HEK293T (cell line): ENCODE measurements at regions not wholly inside any gene's neighbourhood (a gene's known extent, or its start where the extent isn't known, plus 50 kb on each side); places are given as distances from the start of the nearest gene placed in this dataset.

Source experiments
- BHLHE40 ChIP-seq: fragments of 450-650 bp; IDR thresholded peaks from 2 replicates; pipeline ENCODE4 v1.6.1; 2016; ENCODE audit warnings: mild to moderate bottlenecking, moderate library complexity, borderline replicate concordance
- ELF4 ChIP-seq: fragments of 450-650 bp; IDR thresholded peaks from 2 replicates; pipeline ENCODE4 v1.6.1; 2017; ENCODE audit warnings: antibody characterized with exemption
- FOXA1 ChIP-seq: fragments of 450-650 bp; IDR thresholded peaks from 2 replicates; pipeline ENCODE4 v1.6.1; 2016; ENCODE audit warnings: mild to moderate bottlenecking
- FOXK2 ChIP-seq: fragments of 450-650 bp; IDR thresholded peaks from 2 replicates; pipeline ENCODE4 v1.6.1; 2016; ENCODE audit warnings: mild to moderate bottlenecking
- PKNOX1 ChIP-seq: fragments of 450-650 bp; IDR thresholded peaks from 2 replicates; pipeline ENCODE4 v1.6.1; 2016
- SUZ12 ChIP-seq: fragments of 450-650 bp; IDR thresholded peaks from 2 replicates; pipeline ENCODE4 v1.6.1; 2016; ENCODE audit warnings: mild to moderate bottlenecking
- TARDBP ChIP-seq: fragments of 450-650 bp; IDR thresholded peaks from 2 replicates; pipeline ENCODE4 v1.6.1; 2016

DNA sequence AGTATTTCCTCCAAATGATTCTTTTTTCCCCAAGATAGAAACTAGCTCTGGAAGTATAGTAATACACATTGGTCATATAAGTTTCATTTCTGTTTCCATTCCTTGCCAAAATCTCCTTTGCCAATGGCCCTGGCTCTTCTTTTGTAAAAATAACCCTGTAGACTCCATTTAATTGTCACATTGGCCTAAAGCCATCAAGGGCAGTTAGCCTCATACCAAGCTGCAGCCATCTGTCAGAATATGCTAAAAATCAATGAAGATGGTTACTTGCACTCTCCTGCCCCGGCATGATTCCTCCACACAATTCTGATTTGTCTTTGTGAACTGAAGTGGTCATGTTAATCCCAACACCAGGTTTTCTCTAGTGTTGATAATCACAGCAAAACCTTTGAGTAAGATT lies 380.5 kb downstream of the SH2D1A start:
- TF ChIP-seq FOXK2 (no peak), PKNOX1 (no peak), SUZ12 (no peak), BHLHE40 (no peak), TARDBP (no peak), ELF4 (no peak), FOXA1 (no peak)
